ENCODE measurements at regions not wholly inside any gene's neighbourhood (a gene's known extent, or its start where the extent isn't known, plus 50 kb on each side); places are given as distances from the start of the nearest gene placed in this dataset.

DNA sequence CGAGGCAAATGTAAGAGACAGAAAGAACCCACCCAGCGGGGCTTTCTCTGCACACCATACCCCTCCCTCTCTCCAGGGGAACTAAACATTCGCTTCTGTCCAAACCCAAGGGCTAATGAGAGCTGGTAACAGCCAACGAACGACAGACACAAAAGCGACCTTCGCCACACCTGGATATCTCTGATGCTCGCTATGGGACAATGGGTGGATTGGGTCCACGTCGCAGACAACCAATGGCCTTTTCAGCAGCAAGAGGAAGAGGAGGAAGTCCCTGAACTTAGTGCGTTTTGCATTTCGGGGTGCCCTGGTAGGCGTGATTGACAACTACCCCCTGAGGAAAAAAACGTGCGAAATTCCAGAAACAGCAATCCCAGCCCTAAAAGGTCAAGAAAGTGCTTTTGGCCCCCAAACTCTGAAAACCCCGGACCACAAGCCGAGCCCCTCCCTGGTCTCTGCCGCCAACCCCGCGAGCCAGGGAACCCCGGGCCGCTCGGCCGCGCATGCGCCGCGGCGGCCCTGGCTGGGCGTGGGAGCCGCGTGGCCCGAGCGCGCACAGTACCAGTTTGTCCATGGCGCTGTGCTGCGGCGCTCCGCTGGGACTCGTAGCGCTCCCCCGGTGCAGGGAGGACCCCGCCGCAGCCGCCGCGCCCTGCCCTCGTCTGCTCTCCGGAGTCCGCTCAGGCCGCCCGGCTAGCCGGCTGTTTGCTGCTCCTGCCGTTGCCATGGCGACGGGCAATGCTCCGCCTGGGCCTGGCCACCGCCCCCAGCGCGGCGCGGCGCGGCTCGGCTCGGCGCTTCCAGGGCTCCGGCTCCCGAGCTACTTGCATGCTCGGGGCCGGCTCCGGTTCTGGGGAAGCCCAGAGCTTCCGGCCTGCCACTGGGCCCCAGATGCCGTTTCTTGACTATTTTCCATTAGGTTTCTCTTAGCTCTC lies 66.9 kb upstream of the DNAH5 start:
- DNase-seq, result peak; percentile 54
- H3K4me1 Mint-ChIP-seq, result peaks cover 11% of the 10 kb centered on the region
- H3K27me3 Mint-ChIP-seq, result peaks cover 29% of the 10 kb centered on the region
- no peak overlapping the region for H3K27ac Mint-ChIP-seq
- CTCF ChIA-PET, result no interaction called here
- H3K36me3 Mint-ChIP-seq, result no peaks in the 10 kb centered on the region
- peak overlapping the region; percentile 58 for H3K4me3 Mint-ChIP-seq
- H3K9me3 Mint-ChIP-seq, result no peaks in the 10 kb centered on the region

DNA sequence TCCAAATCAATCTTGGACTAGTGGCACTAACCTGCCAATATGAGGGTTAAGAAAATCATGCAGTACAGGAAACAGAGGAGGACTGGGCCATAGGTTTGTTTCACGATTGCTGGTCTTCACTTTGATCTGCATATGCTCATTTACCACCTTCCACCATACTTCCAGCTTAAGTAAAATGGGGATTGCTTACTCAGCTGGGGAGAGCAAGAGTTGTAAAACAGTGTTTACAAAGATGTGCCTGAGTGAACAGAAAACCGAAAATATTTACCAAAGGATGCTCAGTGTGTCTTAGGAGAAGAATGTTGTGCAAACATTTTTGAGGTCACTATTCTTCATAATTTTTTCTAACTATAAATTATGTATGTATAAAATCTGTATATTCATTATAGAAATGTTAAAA lies 65.1 kb upstream of the DNAH5 start:
- Mint-ChIP-seq H3K36me3 (no peaks in the 10 kb centered on the region), H3K27me3 (peaks cover 28% of the 10 kb centered on the region), H3K4me3 (no peak overlapping the region), H3K9me3 (no peaks in the 10 kb centered on the region), H3K27ac (no peak overlapping the region), H3K4me1 (peaks cover 11% of the 10 kb centered on the region)
- CTCF ChIA-PET, result no interaction called here
- DNase-seq, result no peak

DNA sequence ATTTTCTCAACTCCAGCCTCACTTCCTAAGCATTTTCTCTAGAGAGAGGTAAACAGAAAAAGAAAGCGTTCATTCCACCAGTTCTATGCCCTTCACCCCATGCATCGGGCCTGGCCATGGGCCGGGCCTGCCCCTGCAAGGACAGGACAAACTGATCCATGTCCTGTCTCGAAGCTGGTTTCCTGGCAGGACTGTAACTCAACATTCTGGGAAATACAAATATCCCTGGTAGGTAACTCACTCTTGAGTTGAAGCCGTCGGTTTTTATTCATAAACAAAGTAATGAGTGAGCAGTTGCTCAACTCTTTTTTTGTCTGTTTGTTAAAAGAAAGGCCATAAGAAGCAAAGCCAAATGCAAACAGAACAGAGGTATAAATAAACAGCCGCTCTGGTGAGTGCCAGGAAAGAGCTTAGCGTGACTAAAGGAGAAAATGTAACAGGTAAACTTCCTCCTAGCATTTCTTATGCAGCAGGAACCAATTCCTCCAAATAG lies 64.4 kb upstream of the DNAH5 start:
- Mint-ChIP-seq H3K27me3 (peaks cover 24% of the 10 kb centered on the region), H3K9me3 (no peaks in the 10 kb centered on the region), H3K4me3 (no peak overlapping the region)

DNA sequence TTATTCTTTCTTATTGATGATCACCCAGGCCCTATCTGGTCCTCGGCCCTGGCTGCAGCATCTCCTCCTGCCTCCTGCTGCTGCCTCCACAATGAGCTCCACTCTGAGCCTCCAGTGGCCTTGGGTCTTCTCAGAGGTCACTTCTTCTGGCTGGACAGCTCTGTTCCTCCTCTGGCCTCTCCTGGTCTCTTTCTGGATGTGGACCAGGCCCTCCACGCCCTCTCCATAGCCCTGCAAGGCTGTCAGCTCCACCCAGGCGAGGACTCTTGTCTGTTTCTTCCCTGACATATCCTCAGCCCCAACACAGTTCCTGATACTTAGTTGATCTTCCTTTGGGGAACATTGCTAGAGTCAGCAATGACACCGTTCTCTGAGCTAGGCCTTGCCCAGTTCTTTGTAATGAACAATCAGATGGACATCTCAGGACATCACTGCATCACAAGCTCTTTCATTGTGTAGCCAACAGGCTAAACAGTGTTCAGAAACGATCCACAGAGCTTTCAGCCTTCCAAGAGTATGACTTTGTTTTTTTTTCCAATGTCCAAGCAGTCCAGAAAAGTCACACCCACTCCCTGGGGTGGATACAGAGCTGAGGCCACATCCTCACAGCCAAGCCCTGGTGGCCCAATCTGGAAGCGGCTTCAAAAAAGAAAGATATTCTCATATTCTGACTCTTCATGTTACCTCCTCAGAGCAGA lies 62.5 kb upstream of the DNAH5 start:
- Mint-ChIP-seq H3K9me3 (no peaks in the 10 kb centered on the region), H3K36me3 (no peaks in the 10 kb centered on the region), H3K27ac (no peak overlapping the region), H3K4me3 (no peak overlapping the region), H3K4me1 (peaks cover 8% of the 10 kb centered on the region), H3K27me3 (peaks cover 19% of the 10 kb centered on the region)
- CTCF ChIA-PET, result no interaction called here
- no peak for DNase-seq

More for the DNA sequence above, 64.4 kb upstream of the DNAH5 start:
- Mint-ChIP-seq H3K36me3 (no peaks in the 10 kb centered on the region), H3K4me1 (peaks cover 11% of the 10 kb centered on the region), H3K27ac (no peak overlapping the region)
- DNase-seq, result no peak
- CTCF ChIA-PET, result no interaction called here

DNA sequence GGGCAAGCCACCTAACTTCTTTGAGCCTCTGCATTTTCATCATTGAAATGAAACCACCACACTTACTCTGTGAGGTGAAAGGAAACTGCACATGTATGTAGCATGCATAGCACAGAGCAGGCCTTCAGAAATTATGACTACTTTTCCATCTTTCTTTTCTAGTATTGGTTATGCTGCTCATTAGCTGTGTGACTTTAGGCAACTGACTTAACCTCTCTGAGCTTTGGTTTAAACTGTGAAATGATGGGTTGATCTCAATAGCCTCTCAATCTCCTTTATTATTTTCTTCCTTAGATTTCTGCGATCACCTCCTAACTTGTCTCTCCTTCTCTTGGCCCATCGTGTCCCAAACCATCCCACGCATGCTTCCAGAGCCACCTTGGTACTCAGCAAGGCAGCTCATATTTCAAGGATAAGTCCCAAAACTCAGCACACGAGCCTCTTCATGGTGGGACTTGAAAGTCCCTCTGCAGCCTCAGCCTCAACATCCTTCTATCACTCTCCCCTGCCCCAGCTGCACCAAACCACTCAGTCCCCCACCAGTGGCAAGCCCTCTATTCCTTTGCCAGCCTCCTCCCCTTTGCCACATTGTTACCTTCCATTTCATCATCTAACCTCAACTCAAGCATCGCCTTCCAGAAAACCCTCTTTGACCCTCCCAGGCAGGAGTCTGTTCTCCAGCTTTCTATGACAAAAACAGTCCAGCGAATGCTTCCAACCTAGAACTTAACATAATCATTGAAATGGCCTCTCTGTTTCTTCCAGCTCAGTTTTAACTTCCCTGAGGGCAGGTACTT lies 60.3 kb upstream of the DNAH5 start:
- Mint-ChIP-seq H3K4me3 (no peak overlapping the region), H3K36me3 (no peaks in the 10 kb centered on the region), H3K27ac (no peak overlapping the region), H3K27me3 (peaks cover 12% of the 10 kb centered on the region), H3K9me3 (peaks cover 2% of the 10 kb centered on the region), H3K4me1 (no peaks in the 10 kb centered on the region)
- CTCF ChIA-PET, result no interaction called here
- no peak for DNase-seq

DNA sequence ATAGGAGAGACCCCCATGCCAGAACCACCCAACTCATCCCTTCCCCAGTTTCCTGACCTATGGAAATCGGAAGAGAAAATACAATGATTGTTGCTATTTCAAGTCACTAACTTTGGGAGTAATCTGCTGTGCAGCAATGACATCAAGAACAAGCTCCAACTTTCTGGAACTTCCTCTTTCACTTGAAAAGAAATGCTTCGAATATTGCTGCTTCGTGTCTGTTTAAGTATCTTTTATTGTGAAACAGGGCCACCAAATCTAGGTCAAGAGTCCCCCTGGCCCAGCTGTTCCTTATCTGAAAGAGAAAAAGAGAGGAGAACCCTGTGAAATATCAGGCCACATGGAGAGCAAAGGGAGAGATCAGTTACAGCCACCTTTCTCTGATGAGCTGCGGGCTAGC lies 59.4 kb upstream of the DNAH5 start:
- DNase-seq, result no peak
- peaks cover 6% of the 10 kb centered on the region for H3K9me3 Mint-ChIP-seq
- peaks cover 9% of the 10 kb centered on the region for H3K27me3 Mint-ChIP-seq
- H3K4me3 Mint-ChIP-seq, result no peak overlapping the region
- H3K27ac Mint-ChIP-seq, result no peak overlapping the region
- H3K36me3 Mint-ChIP-seq, result no peaks in the 10 kb centered on the region
- no peaks in the 10 kb centered on the region for H3K4me1 Mint-ChIP-seq
- CTCF ChIA-PET, result no interaction called here

DNA sequence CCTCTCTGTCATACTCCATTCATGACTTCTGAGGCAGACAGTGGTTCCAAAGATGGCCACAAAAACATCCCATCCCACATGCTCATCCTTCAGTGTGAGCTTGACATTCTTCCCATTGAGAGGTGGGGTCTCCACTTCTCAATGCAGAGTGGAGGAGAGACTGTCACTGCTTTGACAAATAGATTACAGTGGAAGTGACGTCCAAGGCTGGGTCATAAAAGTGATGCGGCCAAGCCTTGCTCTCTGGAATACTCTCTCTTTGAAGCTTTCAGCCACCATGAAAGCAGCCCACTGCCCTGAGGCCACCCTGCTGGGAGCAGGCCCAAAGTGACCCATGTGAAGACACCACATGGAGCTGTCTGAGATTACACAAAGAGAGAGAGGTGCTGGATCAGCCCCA lies 59.0 kb upstream of the DNAH5 start:
- Mint-ChIP-seq H3K4me3 (no peak overlapping the region), H3K4me1 (no peaks in the 10 kb centered on the region), H3K27me3 (peaks cover 7% of the 10 kb centered on the region), H3K36me3 (no peaks in the 10 kb centered on the region), H3K27ac (no peak overlapping the region), H3K9me3 (peaks cover 6% of the 10 kb centered on the region)
- CTCF ChIA-PET, result no interaction called here
- no peak for DNase-seq

DNA sequence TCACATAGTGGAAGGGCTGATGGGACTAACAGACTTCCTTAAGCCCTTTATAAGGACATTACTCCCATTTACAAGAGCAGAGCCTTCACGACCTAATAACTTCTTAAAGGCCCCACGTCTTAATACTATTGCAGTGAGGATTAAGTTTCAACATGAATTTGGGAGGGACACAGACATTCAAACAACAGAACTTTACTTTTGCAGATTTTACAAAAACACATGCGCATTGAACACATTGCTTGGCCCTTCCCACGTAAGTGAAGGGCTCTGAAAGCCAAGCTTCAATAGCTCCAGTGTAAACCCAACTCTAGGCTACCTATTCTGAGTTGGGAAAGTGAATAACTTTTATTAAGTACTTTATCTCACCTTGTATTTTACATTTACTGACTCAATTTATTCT lies 53.8 kb upstream of the DNAH5 start:
- Mint-ChIP-seq H3K27ac (no peak overlapping the region), H3K27me3 (no peaks in the 10 kb centered on the region)
- CTCF ChIA-PET, result no interaction called here

DNA sequence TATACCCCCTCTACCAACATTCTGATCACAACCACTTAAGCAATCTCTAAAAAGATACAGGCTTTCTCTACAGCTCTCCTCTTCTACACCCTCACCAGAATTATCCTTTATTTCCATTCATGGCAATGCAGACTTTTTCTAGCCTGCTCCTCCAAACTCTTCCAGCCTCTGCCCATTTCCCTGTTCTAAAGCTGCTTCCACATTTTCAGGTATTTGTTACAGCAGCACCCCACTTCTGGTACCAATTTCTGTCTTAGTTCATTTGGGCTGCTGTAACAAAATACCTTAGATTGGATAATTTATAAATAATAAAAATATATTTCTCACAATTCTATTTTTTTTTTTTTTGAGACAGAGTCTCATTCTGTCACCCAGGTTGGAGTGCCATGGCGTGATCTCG lies 53.0 kb upstream of the DNAH5 start:
- peaks cover 12% of the 10 kb centered on the region for H3K9me3 Mint-ChIP-seq
- H3K27me3 Mint-ChIP-seq, result no peaks in the 10 kb centered on the region
- H3K27ac Mint-ChIP-seq, result no peak overlapping the region
- CTCF ChIA-PET, result no interaction called here
- H3K36me3 Mint-ChIP-seq, result no peaks in the 10 kb centered on the region
- no peak overlapping the region for H3K4me3 Mint-ChIP-seq
- H3K4me1 Mint-ChIP-seq, result no peaks in the 10 kb centered on the region
- no peak for DNase-seq

More for the DNA sequence above, 53.8 kb upstream of the DNAH5 start:
- no peaks in the 10 kb centered on the region for H3K4me1 Mint-ChIP-seq
- H3K36me3 Mint-ChIP-seq, result no peaks in the 10 kb centered on the region
- DNase-seq, result no peak
- H3K9me3 Mint-ChIP-seq, result peaks cover 12% of the 10 kb centered on the region
- no peak overlapping the region for H3K4me3 Mint-ChIP-seq

DNA sequence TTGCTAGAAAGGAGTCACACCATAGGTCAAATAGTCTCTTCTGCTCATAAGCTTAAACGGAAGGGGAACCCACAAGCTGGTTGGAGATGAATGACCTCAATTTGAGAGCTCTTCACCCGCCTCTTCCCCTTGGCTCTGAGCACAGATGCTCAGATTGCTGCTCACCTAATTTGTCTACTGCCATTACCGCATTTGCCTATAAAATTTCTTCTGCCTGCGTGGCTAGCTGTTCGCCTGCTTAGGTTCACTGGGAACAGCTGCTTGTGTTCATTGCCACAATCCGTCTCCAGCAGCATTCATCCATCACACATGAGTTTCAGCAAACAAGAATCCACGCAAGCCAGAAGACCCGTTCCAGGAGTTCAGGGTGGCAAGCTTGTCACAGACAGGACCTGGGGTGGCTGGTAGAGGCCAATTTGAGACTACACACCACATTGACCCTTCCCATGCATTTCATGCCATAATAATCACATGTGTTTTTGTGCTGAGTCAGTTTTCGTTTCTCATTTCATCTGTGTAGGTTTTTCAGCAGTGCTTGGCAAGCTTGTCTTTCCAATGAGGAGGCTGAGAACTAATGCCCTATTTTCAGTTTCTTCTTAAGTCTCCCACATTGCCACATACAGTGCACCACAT lies 50.2 kb upstream of the DNAH5 start:
- Mint-ChIP-seq H3K27ac (no peak overlapping the region), H3K27me3 (no peaks in the 10 kb centered on the region), H3K4me3 (no peak overlapping the region), H3K4me1 (no peaks in the 10 kb centered on the region), H3K9me3 (peaks cover 11% of the 10 kb centered on the region), H3K36me3 (no peaks in the 10 kb centered on the region)
- CTCF ChIA-PET, result no interaction called here
- DNase-seq, result no peak

Measured in activated naive CD4-positive, alpha-beta T cell treated with anti-CD3 and anti-CD28 coated beads, Interleukin-2, amount 10 ng/mL, durations not matched to agents 7 days and 5 days (primary cell).